ENCODE measurements at regions not wholly inside any gene's neighbourhood (a gene's known extent, or its start where the extent isn't known, plus 50 kb on each side); places are given as distances from the start of the nearest gene placed in this dataset.

DNA sequence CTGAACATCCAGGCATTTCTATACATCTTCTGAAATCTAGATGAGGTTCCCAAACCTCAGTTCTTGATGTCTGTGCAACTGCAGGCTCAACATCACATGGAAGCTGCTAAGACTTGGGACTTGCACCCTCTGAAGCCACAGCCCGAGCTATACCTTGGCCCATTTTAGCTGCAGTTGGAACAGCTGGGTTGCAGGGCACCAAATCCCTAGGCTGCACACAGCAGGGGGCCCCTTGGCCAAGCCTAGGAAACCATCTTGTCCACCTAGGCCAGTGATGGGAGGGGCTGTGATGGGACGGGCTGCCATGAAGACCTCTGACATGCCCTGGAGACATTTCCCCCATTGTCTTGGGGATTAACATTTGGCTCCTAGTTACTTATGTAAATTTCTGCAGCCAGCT is 415.8 kb upstream of the SUCLG2 start:
- TF ChIP-seq CTCF (IDR thresholded peaks at IDR 0.05; ENCODE audit: low read depth, low read length, poor library complexity, severe bottlenecking) (no peak), EZH2phosphoT487 (IDR thresholded peaks at IDR 0.05; ENCODE audit: borderline replicate concordance, low read length) (no peak)
- H3K79me2 ChIP-seq (ENCODE audit: control insufficient read depth, low read length): no peaks in the 10 kb centered on the region
- no peaks in the 10 kb centered on the region for H3K36me3 ChIP-seq (ENCODE audit: control insufficient read depth, low read length)
- H3K9me2 ChIP-seq (replicated peaks; ENCODE audit: control insufficient read depth, low read length): no peaks in the 10 kb centered on the region
- H3K27me3 ChIP-seq (ENCODE audit: control insufficient read depth, low read length): no peaks in the 10 kb centered on the region
- no peaks in the 10 kb centered on the region for H3K4me1 ChIP-seq (ENCODE audit: control insufficient read depth, low read length)
- no peak overlapping the region for H3K4me2 ChIP-seq (ENCODE audit: low read length)
- H3K27ac ChIP-seq (ENCODE audit: low read depth, low read length): no peak overlapping the region
- no peak overlapping the region for H3K4me3 ChIP-seq (ENCODE audit: low read length)
- no peaks in the 10 kb centered on the region for H3F3A ChIP-seq (ENCODE audit: control insufficient read depth, insufficient read depth)
- H4K20me1 ChIP-seq (ENCODE audit: control insufficient read depth, insufficient read depth, low read depth, low read length): no peaks in the 10 kb centered on the region
- peaks cover 8% of the 10 kb centered on the region; the same call in 1 of the 2 replicates for H3K9me3 ChIP-seq (ENCODE audit: control insufficient read depth, insufficient read depth, low read length)

DNA sequence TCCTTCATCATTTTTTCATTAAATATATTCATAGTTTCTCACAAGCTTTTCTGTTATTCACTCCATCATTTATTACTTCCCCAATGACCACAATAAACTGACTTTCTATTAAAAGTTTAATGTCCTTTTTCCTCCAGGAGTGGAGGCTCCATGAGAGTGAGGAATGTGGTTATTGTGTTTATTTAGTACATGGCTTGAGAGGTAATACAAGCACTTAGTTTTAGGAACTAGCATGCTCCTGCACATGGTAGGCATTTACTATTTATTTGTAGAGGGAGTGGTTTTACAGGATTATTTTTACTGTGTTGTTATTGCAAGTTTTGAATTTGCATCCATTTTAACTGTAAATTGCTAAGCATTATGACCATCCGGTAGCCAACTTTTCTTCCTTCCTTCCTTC is 412.9 kb upstream of the SUCLG2 start:
- TF ChIP-seq EZH2phosphoT487 (IDR thresholded peaks at IDR 0.05; ENCODE audit: borderline replicate concordance, low read length) (no peak), CTCF (IDR thresholded peaks at IDR 0.05; ENCODE audit: low read depth, low read length, poor library complexity, severe bottlenecking) (no peak)
- peaks cover 8% of the 10 kb centered on the region; the same call in 1 of the 2 replicates for H3K9me3 ChIP-seq (ENCODE audit: control insufficient read depth, insufficient read depth, low read length)
- H3K4me1 ChIP-seq (ENCODE audit: control insufficient read depth, low read length): no peaks in the 10 kb centered on the region
- no peaks in the 10 kb centered on the region for H3K36me3 ChIP-seq (ENCODE audit: control insufficient read depth, low read length)
- no peak overlapping the region for H3K4me2 ChIP-seq (ENCODE audit: low read length)
- no peak overlapping the region for H3K27ac ChIP-seq (ENCODE audit: low read depth, low read length)
- H4K20me1 ChIP-seq (ENCODE audit: control insufficient read depth, insufficient read depth, low read depth, low read length): no peaks in the 10 kb centered on the region
- no peaks in the 10 kb centered on the region for H3K79me2 ChIP-seq (ENCODE audit: control insufficient read depth, low read length)
- H3K4me3 ChIP-seq (ENCODE audit: low read length): no peak overlapping the region
- H3F3A ChIP-seq (ENCODE audit: control insufficient read depth, insufficient read depth): no peaks in the 10 kb centered on the region
- H3K9me2 ChIP-seq (replicated peaks; ENCODE audit: control insufficient read depth, low read length): no peaks in the 10 kb centered on the region
- H3K27me3 ChIP-seq (ENCODE audit: control insufficient read depth, low read length): no peaks in the 10 kb centered on the region

- Histone ChIP-seq H3K36me3 (ENCODE audit: control insufficient read depth, low read length) (no peaks in the 10 kb centered on the region), H3K4me1 (ENCODE audit: control insufficient read depth, low read length) (no peaks in the 10 kb centered on the region; the same call in 1 of the 2 replicates), H3K4me2 (ENCODE audit: low read length) (no peak overlapping the region), H3K9me3 (ENCODE audit: control insufficient read depth, insufficient read depth, low read length) (no peaks in the 10 kb centered on the region), H4K20me1 (ENCODE audit: control insufficient read depth, insufficient read depth, low read depth, low read length) (no peaks in the 10 kb centered on the region), H3F3A (ENCODE audit: control insufficient read depth, insufficient read depth) (no peaks in the 10 kb centered on the region), H3K4me3 (ENCODE audit: low read length) (no peak overlapping the region), H3K9me2 (replicated peaks; ENCODE audit: control insufficient read depth, low read length) (no peaks in the 10 kb centered on the region), H3K27me3 (ENCODE audit: control insufficient read depth, low read length) (no peaks in the 10 kb centered on the region), H3K27ac (ENCODE audit: low read depth, low read length) (no peak overlapping the region), H3K79me2 (ENCODE audit: control insufficient read depth, low read length) (no peaks in the 10 kb centered on the region)
- no peak for TF ChIP-seq CTCF (IDR thresholded peaks at IDR 0.05; ENCODE audit: low read depth, low read length, poor library complexity, severe bottlenecking)
- no peak for TF ChIP-seq EZH2phosphoT487 (IDR thresholded peaks at IDR 0.05; ENCODE audit: borderline replicate concordance, low read length)
Observed at GRCh38 chr3:68062926-68063325, 408.5 kb upstream of the SUCLG2 start.

- Histone ChIP-seq H3K27ac (ENCODE audit: low read depth, low read length) (no peak overlapping the region), H3K4me3 (ENCODE audit: low read length) (no peak overlapping the region), H3K4me2 (ENCODE audit: low read length) (no peak overlapping the region), H3K9me3 (ENCODE audit: control insufficient read depth, insufficient read depth, low read length) (no peaks in the 10 kb centered on the region), H3K79me2 (ENCODE audit: control insufficient read depth, low read length) (no peaks in the 10 kb centered on the region), H3K27me3 (ENCODE audit: control insufficient read depth, low read length) (no peaks in the 10 kb centered on the region), H3F3A (ENCODE audit: control insufficient read depth, insufficient read depth) (no peaks in the 10 kb centered on the region), H3K9me2 (replicated peaks; ENCODE audit: control insufficient read depth, low read length) (no peaks in the 10 kb centered on the region), H3K4me1 (ENCODE audit: control insufficient read depth, low read length) (peaks cover 6% of the 10 kb centered on the region), H4K20me1 (ENCODE audit: control insufficient read depth, insufficient read depth, low read depth, low read length) (no peaks in the 10 kb centered on the region), H3K36me3 (ENCODE audit: control insufficient read depth, low read length) (no peaks in the 10 kb centered on the region)
- TF ChIP-seq EZH2phosphoT487 (IDR thresholded peaks at IDR 0.05; ENCODE audit: borderline replicate concordance, low read length) (no peak), CTCF (IDR thresholded peaks at IDR 0.05; ENCODE audit: low read depth, low read length, poor library complexity, severe bottlenecking) (no peak)
Observed at GRCh38 chr3:68060910-68061309, 406.5 kb upstream of the SUCLG2 start.
